OCI-LY7 (cell line): ENCODE measurements at regions not wholly inside any gene's neighbourhood (a gene's known extent, or its start where the extent isn't known, plus 50 kb on each side); places are given as distances from the start of the nearest gene placed in this dataset.

Experiments used
- CTCF ChIP-seq: fragments of 200-600 bp; sonication (generic); conservative IDR thresholded peaks from 2 replicates; pipeline ENCODE4 v1.5.1; 2014; ENCODE audit warnings: mild to moderate bottlenecking, antibody characterized with exemption, low read length, moderate library complexity, mixed read lengths
- EZH2phosphoT487 ChIP-seq: fragments of 200-600 bp; sonication (generic); IDR thresholded peaks from 2 replicates; pipeline ENCODE4 v1.6.1; 2018; ENCODE audit warnings: low read depth, borderline replicate concordance, mild to moderate bottlenecking, mixed run types, antibody characterized with exemption, low read length, moderate library complexity, mixed read lengths

GRCh38 chr13:60318186-60318585 lies 78.8 kb upstream of the TDRD3 start:
- TF ChIP-seq CTCF (no peak), EZH2phosphoT487 (no peak)
